ENCODE measurements at regions not wholly inside any gene's neighbourhood (a gene's known extent, or its start where the extent isn't known, plus 50 kb on each side); places are given as distances from the start of the nearest gene placed in this dataset.
A peak's percentile ranks its signal among the peaks of the same experiment; 100 is the strongest.
"Not testable (repeated sequence)": the region's sequence is repeated elsewhere in the genome, so short reads cannot be mapped to it uniquely, and the experiment has no call there.

DNA sequence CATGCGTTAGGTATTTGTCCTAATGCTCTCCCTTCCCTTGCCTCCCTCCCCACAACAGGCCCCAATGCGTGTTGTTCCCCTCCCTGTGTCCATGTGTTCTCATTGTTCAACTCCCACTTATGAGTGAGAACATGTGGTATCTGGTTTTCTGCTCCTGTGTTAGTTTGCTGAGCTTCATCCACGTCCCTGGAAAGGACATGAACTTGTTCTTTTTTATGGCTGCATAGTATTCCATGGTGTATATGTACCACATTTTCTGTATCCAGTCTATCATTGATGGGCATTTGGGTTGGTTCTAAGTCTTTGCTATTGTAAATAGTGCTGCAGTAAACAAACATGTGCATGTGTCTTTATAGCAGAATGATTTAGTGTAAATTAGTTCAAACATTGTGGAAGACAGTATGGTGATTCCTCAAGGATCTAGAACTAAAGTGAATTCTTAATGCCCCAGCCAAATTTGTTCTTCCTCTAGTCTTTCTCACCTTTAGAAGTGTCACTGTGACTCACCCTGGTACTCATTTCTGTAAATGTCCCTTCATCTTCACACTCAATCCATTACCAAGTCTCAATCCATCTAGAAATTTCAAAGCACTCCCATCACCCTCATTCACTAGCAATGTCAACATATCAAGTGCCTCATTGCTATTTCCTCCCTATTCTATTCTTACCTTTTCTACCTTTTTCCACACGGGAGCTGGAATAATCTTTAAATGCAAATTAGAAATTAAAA is 123.9 kb downstream of the MREG start:
- H3K4me3 ChIP-seq; H3K4me1 ChIP-seq; H3K9me3 ChIP-seq; H3K36me3 ChIP-seq; DNase-seq (ENCODE audit: low spot score in 2 of 2); intact Hi-C loops (cut with DNase I); H3K27ac ChIP-seq; H3K27me3 ChIP-seq: not testable (repeated sequence)

- H3K27ac ChIP-seq: peak overlapping the region; percentile 41
- H3K27me3 ChIP-seq: no peaks in the 10 kb centered on the region
- H3K4me1 ChIP-seq: peaks cover 0 to 9% of the 10 kb centered on the region in 2 donors
- DNase-seq (ENCODE audit: low spot score in 2 of 2): no peak
- TF ChIP-seq, protein P1, sequence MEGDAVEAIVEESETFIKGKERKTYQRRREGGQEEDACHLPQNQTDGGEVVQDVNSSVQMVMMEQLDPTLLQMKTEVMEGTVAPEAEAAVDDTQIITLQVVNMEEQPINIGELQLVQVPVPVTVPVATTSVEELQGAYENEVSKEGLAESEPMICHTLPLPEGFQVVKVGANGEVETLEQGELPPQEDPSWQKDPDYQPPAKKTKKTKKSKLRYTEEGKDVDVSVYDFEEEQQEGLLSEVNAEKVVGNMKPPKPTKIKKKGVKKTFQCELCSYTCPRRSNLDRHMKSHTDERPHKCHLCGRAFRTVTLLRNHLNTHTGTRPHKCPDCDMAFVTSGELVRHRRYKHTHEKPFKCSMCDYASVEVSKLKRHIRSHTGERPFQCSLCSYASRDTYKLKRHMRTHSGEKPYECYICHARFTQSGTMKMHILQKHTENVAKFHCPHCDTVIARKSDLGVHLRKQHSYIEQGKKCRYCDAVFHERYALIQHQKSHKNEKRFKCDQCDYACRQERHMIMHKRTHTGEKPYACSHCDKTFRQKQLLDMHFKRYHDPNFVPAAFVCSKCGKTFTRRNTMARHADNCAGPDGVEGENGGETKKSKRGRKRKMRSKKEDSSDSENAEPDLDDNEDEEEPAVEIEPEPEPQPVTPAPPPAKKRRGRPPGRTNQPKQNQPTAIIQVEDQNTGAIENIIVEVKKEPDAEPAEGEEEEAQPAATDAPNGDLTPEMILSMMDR (IDR thresholded peaks at IDR 0.05): no peak
- intact Hi-C loops (cut with DNase I): no loop called here
- H3K4me3 ChIP-seq: no peak overlapping the region
- H3K36me3 ChIP-seq: no peaks in the 10 kb centered on the region
- H3K9me3 ChIP-seq: no peaks in the 10 kb centered on the region
These were observed 124.7 kb downstream of the MREG start for GRCh38 chr2:215888680-215889079.

DNA sequence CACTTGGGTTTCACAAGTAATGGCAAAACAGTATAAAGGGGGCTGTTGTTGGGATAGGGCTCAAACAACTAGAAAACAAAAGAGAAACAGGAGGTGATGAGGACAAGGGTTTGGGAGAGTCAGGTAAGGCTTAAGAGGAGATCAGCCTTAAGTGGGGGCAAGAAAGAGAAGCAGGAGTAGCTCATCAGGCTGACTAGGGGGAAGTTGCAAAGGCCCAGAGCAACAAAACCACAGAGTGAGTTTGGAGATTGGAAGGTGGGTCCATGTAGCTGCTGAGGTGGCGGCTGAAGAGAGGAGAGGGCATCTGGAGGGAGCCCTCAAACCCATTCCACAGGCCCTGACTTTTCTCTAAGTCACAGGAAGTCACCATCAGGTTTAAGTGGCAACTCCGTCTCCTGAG is 126.0 kb downstream of the MREG start:
- Histone ChIP-seq H3K36me3 (no peaks in the 10 kb centered on the region), H3K27me3 (no peaks in the 10 kb centered on the region), H3K4me3 (no peak overlapping the region), H3K9me3 (no peaks in the 10 kb centered on the region), H3K27ac (no peak overlapping the region), H3K4me1 (peaks cover 0 to 9% of the 10 kb centered on the region in 2 donors)
- TF ChIP-seq, protein P1 (IDR thresholded peaks at IDR 0.05): no peak
- DNase-seq (ENCODE audit: low spot score in 2 of 2): no peak
- intact Hi-C loops (cut with DNase I): no loop called here

- Histone ChIP-seq H3K4me3 (no peak overlapping the region), H3K36me3 (no peaks in the 10 kb centered on the region), H3K9me3 (no peaks in the 10 kb centered on the region), H3K4me1 (peaks cover 0 to 9% of the 10 kb centered on the region in 2 donors), H3K27ac (no peak overlapping the region), H3K27me3 (no peaks in the 10 kb centered on the region)
- intact Hi-C loops (cut with DNase I): no loop called here
- TF ChIP-seq, protein P1 (IDR thresholded peaks at IDR 0.05): no peak
- DNase-seq (ENCODE audit: low spot score in 2 of 2): no peak
These were observed 127.3 kb downstream of the MREG start for GRCh38 chr2:215886022-215886421.

DNA sequence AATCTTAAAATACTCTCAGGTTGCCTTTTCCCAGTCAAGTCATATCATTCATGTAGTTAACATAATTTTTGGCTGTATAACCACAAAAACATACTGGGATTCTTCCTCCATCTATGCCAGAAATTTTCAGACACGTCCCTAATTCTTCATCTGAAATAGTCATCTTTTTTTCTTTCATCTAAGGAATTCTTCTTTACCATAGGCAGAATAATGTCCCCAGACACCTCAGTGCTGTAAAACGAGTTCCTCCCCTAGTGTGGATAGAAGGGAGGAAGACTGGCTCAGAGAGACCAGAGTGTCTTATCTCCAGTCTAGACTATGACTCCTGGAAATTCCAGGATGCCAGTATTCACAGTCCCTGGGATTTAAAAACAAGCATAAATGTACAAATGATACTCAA is 127.8 kb downstream of the MREG start:
- intact Hi-C loops (cut with DNase I): no loop called here
- no peak overlapping the region for H3K27ac ChIP-seq
- no peak for DNase-seq (ENCODE audit: low spot score in 2 of 2)

DNA sequence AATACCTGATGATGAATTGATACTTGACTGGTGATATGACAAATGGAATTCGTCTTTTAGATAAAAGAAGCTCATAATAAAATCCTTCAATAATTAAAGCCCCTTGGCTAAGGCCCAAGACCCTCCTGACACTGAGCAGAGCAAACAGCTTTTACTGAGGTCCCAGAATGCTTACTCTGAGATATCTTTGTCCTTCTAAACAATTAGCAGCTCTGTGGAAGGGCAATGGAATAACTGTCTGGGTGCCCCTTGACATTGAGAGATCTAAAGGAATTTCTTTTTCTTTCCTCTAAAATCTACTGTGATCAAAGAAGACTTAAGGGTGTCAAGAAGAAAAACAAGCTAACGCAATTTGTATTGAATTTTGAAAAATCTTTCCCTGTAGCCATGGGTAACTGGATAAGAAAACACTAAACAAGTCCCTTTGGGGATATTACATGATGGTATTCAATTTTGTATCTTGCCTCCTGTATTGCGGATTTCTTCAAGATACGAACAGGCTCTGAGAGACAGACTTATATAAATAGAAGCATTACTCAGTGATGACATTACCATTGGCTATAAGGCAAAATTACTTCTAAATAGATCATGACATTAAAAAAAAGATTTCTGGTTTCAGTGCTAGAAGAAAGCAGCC is 128.8 kb downstream of the MREG start:
- no peak overlapping the region for H3K4me3 ChIP-seq
- no peaks in the 10 kb centered on the region for H3K36me3 ChIP-seq
- H3K4me1 ChIP-seq: peaks cover 0 to 9% of the 10 kb centered on the region in 2 donors
- H3K27ac ChIP-seq: peak overlapping the region; percentile 17 to 56
- no peak for DNase-seq (ENCODE audit: low spot score in 2 of 2)
- no peaks in the 10 kb centered on the region for H3K9me3 ChIP-seq
- TF ChIP-seq, protein P1 (IDR thresholded peaks at IDR 0.05): no peak
- H3K27me3 ChIP-seq: no peaks in the 10 kb centered on the region
- intact Hi-C loops (cut with DNase I): no loop called here

More for the DNA sequence above, 127.8 kb downstream of the MREG start:
- Histone ChIP-seq H3K9me3 (no peaks in the 10 kb centered on the region), H3K4me3 (no peak overlapping the region), H3K4me1 (peaks cover 0 to 9% of the 10 kb centered on the region in 2 donors), H3K36me3 (no peaks in the 10 kb centered on the region), H3K27me3 (no peaks in the 10 kb centered on the region)
- TF ChIP-seq, protein P1 (IDR thresholded peaks at IDR 0.05): no peak

All from ascending aorta (tissue), 2 donors.